HepG2 (cell line): ENCODE measurements at regions not wholly inside any gene's neighbourhood (a gene's known extent, or its start where the extent isn't known, plus 50 kb on each side); places are given as distances from the start of the nearest gene placed in this dataset.

ENCODE experiments used
- AHDC1 ChIP-seq: sonication (generic); formaldehyde crosslinking; IDR thresholded peaks from 2 replicates; pipeline ENCODE4 v1.5.1; 2020; ENCODE audit warnings: mild to moderate bottlenecking, missing genetic modification reagents, borderline replicate concordance
- ATF1 ChIP-seq: IDR thresholded peaks from 2 replicates; pipeline ENCODE4 v1.6.1; 2016; ENCODE audit warnings: mild to moderate bottlenecking, control low read depth
- BCL6 ChIP-seq: IDR thresholded peaks from 2 replicates; pipeline ENCODE4 v1.6.1; 2016; ENCODE audit warnings: missing genetic modification reagents, missing compliant biosample characterization
- BHLHE40 ChIP-seq: IDR thresholded peaks from 2 replicates; pipeline ENCODE4 v1.6.1; 2011; ENCODE audit warnings: low read length, improper control_type of control experiment
- CCDC6 ChIP-seq: sonication (generic); formaldehyde crosslinking; IDR thresholded peaks from 2 replicates; pipeline ENCODE4 v1.8.1; 2022; ENCODE audit warnings: mild to moderate bottlenecking, missing genetic modification reagents, moderate library complexity
- EP300 ChIP-seq, 3 experiments: sonication (generic) in 1 of 3; formaldehyde crosslinking in 1 of 3; IDR thresholded peaks; 2 replicates each; pipeline versions ENCODE4 v1.5.1 to v1.6.1; 2011 to 2020; ENCODE audit warnings: low read depth in 2 of 3, low read length in 2 of 3, borderline replicate concordance in 1 of 3, improper control_type of control experiment in 1 of 3, mild to moderate bottlenecking in 1 of 3, missing genetic modification reagents in 1 of 3, moderate library complexity in 1 of 3
- FOSL2 ChIP-seq: sonication (generic); formaldehyde crosslinking; IDR thresholded peaks from 2 replicates; pipeline ENCODE4 v1.4.0; 2020; ENCODE audit warnings: missing genetic modification reagents
- FOXA3 ChIP-seq: IDR thresholded peaks from 2 replicates; pipeline ENCODE4 v1.6.1; 2016; ENCODE audit warnings: missing genetic modification reagents, missing compliant biosample characterization
- GABPA ChIP-seq, 2 experiments: IDR thresholded peaks; 2 replicates each; pipeline ENCODE4 v1.6.1; 2011 to 2016; ENCODE audit warnings: low read depth in 2 of 2, low read length in 1 of 2, missing biosample characterization in 1 of 2, missing genetic modification characterization in 1 of 2
- LCORL ChIP-seq, 2 experiments: fragments of 450-650 bp in 1 of 2; sonication (generic) in 1 of 2; formaldehyde crosslinking in 1 of 2; IDR thresholded peaks; 2 replicates each; pipeline versions ENCODE4 v1.5.0 to v1.6.1; 2017 to 2020; ENCODE audit warnings: antibody characterized with exemption in 1 of 2, missing genetic modification reagents in 1 of 2
- MEF2D ChIP-seq: sonication (generic); formaldehyde crosslinking; IDR thresholded peaks from 2 replicates; pipeline ENCODE4 v1.5.1; 2020; ENCODE audit warnings: mild to moderate bottlenecking, missing genetic modification reagents
- MIXL1 ChIP-seq: IDR thresholded peaks from 2 replicates; pipeline ENCODE4 v1.6.1; 2016
- TBX2 ChIP-seq: sonication (generic); formaldehyde crosslinking; IDR thresholded peaks from 2 replicates; pipeline ENCODE4 v1.5.0; 2020; ENCODE audit warnings: missing genetic modification reagents, mild to moderate bottlenecking, borderline replicate concordance
- TBX3 ChIP-seq: fragments of 450-650 bp; IDR thresholded peaks from 2 replicates; pipeline ENCODE4 v1.6.1; 2017; ENCODE audit warnings: antibody characterized with exemption, mild to moderate bottlenecking, inconsistent platforms, borderline replicate concordance
- ZBTB20 ChIP-seq: sonication (generic); formaldehyde crosslinking; IDR thresholded peaks from 2 replicates; pipeline ENCODE4 v1.8.1; 2023; ENCODE audit warnings: missing genetic modification reagents, low read depth, mild to moderate bottlenecking, borderline replicate concordance
- ZEB1 ChIP-seq: IDR thresholded peaks from 2 replicates; pipeline ENCODE4 v1.6.1; 2012; ENCODE audit warnings: mild to moderate bottlenecking, low read depth, inconsistent platforms; ENCODE audit not compliant: insufficient replicate concordance
- ZNF350 ChIP-seq: sonication (generic); formaldehyde crosslinking; IDR thresholded peaks from 2 replicates; pipeline ENCODE4 v1.4.0; 2020; ENCODE audit warnings: mild to moderate bottlenecking, low read depth, missing genetic modification reagents, borderline replicate concordance
- ZNF431 ChIP-seq: sonication (generic); formaldehyde crosslinking; IDR thresholded peaks from 2 replicates; pipeline ENCODE4 v1.9.0; 2022; ENCODE audit warnings: missing genetic modification reagents, low read depth, mild to moderate bottlenecking, borderline replicate concordance
- ZNF503 ChIP-seq: sonication (generic); formaldehyde crosslinking; IDR thresholded peaks from 2 replicates; pipeline ENCODE4 v1.4.0; 2020; ENCODE audit warnings: missing genetic modification reagents
- ZNF790 ChIP-seq: sonication (generic); formaldehyde crosslinking; IDR thresholded peaks from 2 replicates; pipeline ENCODE4 v1.8.0; 2022; ENCODE audit warnings: missing genetic modification reagents, mild to moderate bottlenecking, borderline replicate concordance
- TF ChIP-seq, protein P1 (sequence below): sonication (generic); formaldehyde crosslinking; IDR thresholded peaks from 2 replicates; pipeline ENCODE4 v1.5.1; 2020; ENCODE audit warnings: mild to moderate bottlenecking, moderate library complexity, missing genetic modification reagents

GRCh38 chr3:164524201-164524600 lies 554.1 kb downstream of the SI start (continued):
- peak; percentile 82; the same call in 1 of the 2 replicates for TF ChIP-seq AHDC1
- peak; percentile 60 for TF ChIP-seq FOXA3 (CRISPR knock-in tag)
- TF ChIP-seq ATF1 (CRISPR knock-in tag), result no peak
- TF ChIP-seq LCORL (IDR thresholded peaks at IDR 0.05), result no peak
- TF ChIP-seq LCORL (CRISPR knock-in tag; IDR thresholded peaks at IDR 0.05), result peak; percentile 61
- TF ChIP-seq BCL6, result peak; percentile 60
- 0 out of 2 replicates have a peak, but pooled peaks have one; percentile 21 for TF ChIP-seq MIXL1 (CRISPR knock-in tag)
- TF ChIP-seq BHLHE40, result peak; percentile 79
- TF ChIP-seq TBX3, result peak; percentile 61; the same call in 1 of the 2 replicates
- TF ChIP-seq MEF2D (CRISPR knock-in tag), result peak; percentile 46; the same call in 1 of the 2 replicates
- TF ChIP-seq EP300 (IDR thresholded peaks at IDR 0.05; ENCODE audit: low read depth in 2 of 2, low read length in 2 of 2), result peak in 1 of 2 experiments; percentile 57; a peak in 1 of 4 replicates
- TF ChIP-seq EP300 (CRISPR knock-in tag; IDR thresholded peaks at IDR 0.05; ENCODE audit: borderline replicate concordance), result no peak
- peak; percentile 43; the same call in 1 of the 2 replicates for TF ChIP-seq TBX2 (CRISPR knock-in tag)
- TF ChIP-seq GABPA (IDR thresholded peaks at IDR 0.05; ENCODE audit: low read depth, low read length), result no peak
- TF ChIP-seq GABPA (CRISPR knock-in tag; IDR thresholded peaks at IDR 0.05; ENCODE audit: low read depth), result 0 out of 2 replicates have a peak, but pooled peaks have one; percentile 19
- TF ChIP-seq ZEB1, result peak; percentile 79
- TF ChIP-seq, protein P1, sequence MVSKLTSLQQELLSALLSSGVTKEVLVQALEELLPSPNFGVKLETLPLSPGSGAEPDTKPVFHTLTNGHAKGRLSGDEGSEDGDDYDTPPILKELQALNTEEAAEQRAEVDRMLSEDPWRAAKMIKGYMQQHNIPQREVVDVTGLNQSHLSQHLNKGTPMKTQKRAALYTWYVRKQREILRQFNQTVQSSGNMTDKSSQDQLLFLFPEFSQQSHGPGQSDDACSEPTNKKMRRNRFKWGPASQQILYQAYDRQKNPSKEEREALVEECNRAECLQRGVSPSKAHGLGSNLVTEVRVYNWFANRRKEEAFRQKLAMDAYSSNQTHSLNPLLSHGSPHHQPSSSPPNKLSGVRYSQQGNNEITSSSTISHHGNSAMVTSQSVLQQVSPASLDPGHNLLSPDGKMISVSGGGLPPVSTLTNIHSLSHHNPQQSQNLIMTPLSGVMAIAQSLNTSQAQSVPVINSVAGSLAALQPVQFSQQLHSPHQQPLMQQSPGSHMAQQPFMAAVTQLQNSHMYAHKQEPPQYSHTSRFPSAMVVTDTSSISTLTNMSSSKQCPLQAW (CRISPR knock-in tag), result 0 out of 2 replicates have a peak, but pooled peaks have one; percentile 22
- TF ChIP-seq ZNF503 (CRISPR knock-in tag), result no peak
- peak; percentile 33; the same call in 1 of the 2 replicates for TF ChIP-seq ZBTB20
- TF ChIP-seq FOSL2, result peak; percentile 71
- no peak for TF ChIP-seq ZNF350 (CRISPR knock-in tag)
- TF ChIP-seq ZNF790 (CRISPR knock-in tag), result no peak
- peak; percentile 19; the same call in 1 of the 2 replicates for TF ChIP-seq ZNF431 (CRISPR knock-in tag)
- no peak for TF ChIP-seq CCDC6
